PFSK-1 (cell line): ENCODE measurements at regions not wholly inside any gene's neighbourhood (a gene's known extent, or its start where the extent isn't known, plus 50 kb on each side); places are given as distances from the start of the nearest gene placed in this dataset.

Source experiments
- FOXP2 ChIP-seq: optimal IDR thresholded peaks from 2 replicates; pipeline ENCODE3; 2011; ENCODE audit warnings: borderline replicate concordance, control low read depth, inconsistent platforms; ENCODE audit not compliant: insufficient read depth; ENCODE audit errors: extremely low read length, extremely low read depth
- POLR2AphosphoS5 ChIP-seq: IDR thresholded peaks from 2 replicates; pipeline ENCODE4 v1.6.1; 2012; ENCODE audit warnings: low read depth, mild to moderate bottlenecking, control low read depth, low read length, moderate library complexity
- REST ChIP-seq, 2 experiments: IDR thresholded peaks; 2 replicates each; pipeline versions ENCODE4 v1.6.1 to v1.8.0; 2011 to 2012; ENCODE audit warnings: low read depth in 2 of 2, low read length in 2 of 2, control low read depth in 1 of 2, inconsistent platforms in 1 of 2, mild to moderate bottlenecking in 1 of 2, moderate library complexity in 1 of 2; ENCODE audit not compliant: insufficient read depth in 1 of 2
- SIN3A ChIP-seq: IDR thresholded peaks from 2 replicates; pipeline ENCODE4 v1.6.1; 2012; ENCODE audit warnings: mild to moderate bottlenecking, low read length, moderate library complexity, borderline replicate concordance; ENCODE audit not compliant: insufficient read depth
- TAF1 ChIP-seq: IDR thresholded peaks from 2 replicates; pipeline ENCODE4 v1.6.1; 2012; ENCODE audit warnings: low read length, control low read depth, borderline replicate concordance; ENCODE audit not compliant: insufficient read depth

- TF ChIP-seq POLR2AphosphoS5 (no peak), REST (IDR thresholded peaks at IDR 0.05; ENCODE audit: insufficient read depth in 1 of 2, low read depth in 2 of 2, low read length in 2 of 2) (peak in 1 of 2 experiments; percentile 78; a peak in 2 of 4 replicates), SIN3A (no peak)
Observed at GRCh38 chr16:48895142-48895541, 285.2 kb upstream of the N4BP1 start.

GRCh38 chr16:48892893-48893292 is 282.9 kb upstream of the N4BP1 start:
- TF ChIP-seq POLR2AphosphoS5 (no peak), SIN3A (no peak), REST (IDR thresholded peaks at IDR 0.05; ENCODE audit: insufficient read depth in 1 of 2, low read depth in 2 of 2, low read length in 2 of 2) (no peak), TAF1 (no peak), FOXP2 (no peak)

- no peak for TF ChIP-seq REST (IDR thresholded peaks at IDR 0.05; ENCODE audit: insufficient read depth in 1 of 2, low read depth in 2 of 2, low read length in 2 of 2)
- no peak for TF ChIP-seq POLR2AphosphoS5
- TF ChIP-seq FOXP2, result no peak
- no peak for TF ChIP-seq SIN3A
- TF ChIP-seq TAF1, result no peak
Observed at GRCh38 chr16:48887646-48888210, 277.7 kb upstream of the N4BP1 start.

GRCh38 chr16:48885471-48885870 is 275.5 kb upstream of the N4BP1 start:
- TF ChIP-seq TAF1 (no peak), REST (IDR thresholded peaks at IDR 0.05; ENCODE audit: insufficient read depth in 1 of 2, low read depth in 2 of 2, low read length in 2 of 2) (no peak), POLR2AphosphoS5 (no peak), SIN3A (no peak), FOXP2 (no peak)

- TF ChIP-seq POLR2AphosphoS5, result no peak
- no peak for TF ChIP-seq FOXP2
- no peak for TF ChIP-seq SIN3A
- no peak for TF ChIP-seq REST (IDR thresholded peaks at IDR 0.05; ENCODE audit: insufficient read depth in 1 of 2, low read depth in 2 of 2, low read length in 2 of 2)
- no peak for TF ChIP-seq TAF1
Observed at GRCh38 chr16:48881272-48881671, 271.3 kb upstream of the N4BP1 start.
